Stimulated activated CD8-positive, alpha-beta memory T cell treated with anti-CD3 and anti-CD28 coated beads, Interleukin-4, amount 100 ng/mL, for 1 hour (primary cell): ENCODE measurements at regions not wholly inside any gene's neighbourhood (a gene's known extent, or its start where the extent isn't known, plus 50 kb on each side); places are given as distances from the start of the nearest gene placed in this dataset.

Source experiments
- DNase-seq, 2 donors: peaks; one replicate each; pipeline ENCODE4 v3.0.0-alpha.2; 2020; ENCODE audit warnings: low read depth in 2 of 2, low spot score in 1 of 2

GRCh38 chr9:73219985-73220626 lies 68.4 kb downstream of the ANXA1 start:
- DNase-seq: no peak

- no peak for DNase-seq
These were observed 71.9 kb downstream of the ANXA1 start for GRCh38 chr9:73223594-73223993.

GRCh38 chr9:73229543-73229942 lies 77.9 kb downstream of the ANXA1 start:
- DNase-seq: no peak

GRCh38 chr9:73230251-73230650 lies 78.6 kb downstream of the ANXA1 start:
- DNase-seq: no peak

GRCh38 chr9:73231203-73231602 lies 79.5 kb downstream of the ANXA1 start:
- no peak for DNase-seq

- no peak for DNase-seq
These were observed 81.8 kb downstream of the ANXA1 start for GRCh38 chr9:73233359-73234007.

- no peak for DNase-seq
These were observed 82.3 kb downstream of the ANXA1 start for GRCh38 chr9:73234008-73234360.

- DNase-seq: no peak
These were observed 85.5 kb downstream of the ANXA1 start for GRCh38 chr9:73237140-73237539.

GRCh38 chr9:73239570-73240265 lies 88.1 kb downstream of the ANXA1 start:
- no peak for DNase-seq

GRCh38 chr9:73243078-73243477 lies 91.4 kb downstream of the ANXA1 start:
- no peak for DNase-seq

- no peak for DNase-seq
These were observed 107.5 kb downstream of the ANXA1 start for GRCh38 chr9:73259086-73259696.

GRCh38 chr9:73260506-73260905 lies 108.8 kb downstream of the ANXA1 start:
- no peak for DNase-seq

- DNase-seq: no peak
These were observed 113.0 kb downstream of the ANXA1 start for GRCh38 chr9:73264631-73265030.

GRCh38 chr9:73265876-73266275 lies 114.2 kb downstream of the ANXA1 start:
- no peak for DNase-seq

GRCh38 chr9:73269430-73270101 lies 117.9 kb downstream of the ANXA1 start:
- DNase-seq: no peak

- DNase-seq: no peak
These were observed 119.5 kb downstream of the ANXA1 start for GRCh38 chr9:73270967-73271721.

GRCh38 chr9:73280113-73280512 lies 128.4 kb downstream of the ANXA1 start:
- no peak for DNase-seq

GRCh38 chr9:73284377-73284776 lies 132.7 kb downstream of the ANXA1 start:
- no peak for DNase-seq

GRCh38 chr9:73294336-73294735 lies 142.7 kb downstream of the ANXA1 start:
- no peak for DNase-seq

GRCh38 chr9:73325983-73326382 lies 174.3 kb downstream of the ANXA1 start:
- DNase-seq: no peak

- DNase-seq: no peak
These were observed 175.5 kb downstream of the ANXA1 start for GRCh38 chr9:73327149-73327548.
